NT2/D1 (cell line): ENCODE measurements at regions not wholly inside any gene's neighbourhood (a gene's known extent, or its start where the extent isn't known, plus 50 kb on each side); places are given as distances from the start of the nearest gene placed in this dataset.
"Not testable (repeated sequence)": the region's sequence is repeated elsewhere in the genome, so short reads cannot be mapped to it uniquely, and the experiment has no call there.

ENCODE experiments used
- YY1 ChIP-seq: IDR thresholded peaks from 2 replicates; pipeline ENCODE4 v1.6.1; 2011; ENCODE audit not compliant: insufficient read length, insufficient read depth
- ZNF274 ChIP-seq: IDR thresholded peaks from 2 replicates; pipeline ENCODE4 v1.6.1; 2011; ENCODE audit warnings: mild to moderate bottlenecking, low read depth, low read length

- not testable (repeated sequence) for TF ChIP-seq ZNF274, YY1
Measured at GRCh38 chr7:136092714-136093113, 115.6 kb upstream of the MTPN start.
